Peyer's patch (tissue), 4 donors: ENCODE measurements at regions not wholly inside any gene's neighbourhood (a gene's known extent, or its start where the extent isn't known, plus 50 kb on each side); places are given as distances from the start of the nearest gene placed in this dataset.

Source experiments
- CTCF ChIP-seq, 6 experiments: fragments of 450-650 bp in 4 of 6; fragments of 200-600 bp in 2 of 6; sonication (generic) in 1 of 6; IDR thresholded peaks; one replicate each; pipeline ENCODE4 v1.5.1; 2017 to 2019; ENCODE audit warnings: antibody characterized with exemption in 6 of 6, mild to moderate bottlenecking in 3 of 6, moderate library complexity in 1 of 6
- POLR2A ChIP-seq, 2 donors: fragments of 450-650 bp; IDR thresholded peaks; one replicate each; pipeline ENCODE4 v1.5.1; 2017; ENCODE audit warnings: antibody characterized with exemption in 2 of 2, mild to moderate bottlenecking in 2 of 2, moderate library complexity in 2 of 2

GRCh38 chr5:17161662-17162061 lies 55.8 kb upstream of the BASP1 start:
- no peak for TF ChIP-seq CTCF (IDR thresholded peaks at IDR 0.05)
- TF ChIP-seq POLR2A (IDR thresholded peaks at IDR 0.05), result no peak
